IPS-18c (cell line): ENCODE measurements at regions not wholly inside any gene's neighbourhood (a gene's known extent, or its start where the extent isn't known, plus 50 kb on each side); places are given as distances from the start of the nearest gene placed in this dataset.

Source experiments
- H3K4me3 ChIP-seq: 2 replicates; pipeline ENCODE4 v1.7.0; 2013; ENCODE audit warnings: low read depth, mild to moderate bottlenecking, low read length, moderate library complexity; ENCODE audit not compliant: insufficient read depth
- H3K9me3 ChIP-seq: one replicate; pipeline ENCODE4 v1.6.1; 2013; ENCODE audit warnings: mild to moderate bottlenecking, low read length, moderate library complexity; ENCODE audit not compliant: control insufficient read depth, insufficient read depth

- H3K4me3 ChIP-seq: no peak overlapping the region
- H3K9me3 ChIP-seq: no peaks in the 10 kb centered on the region
Observed at GRCh38 chr13:74586847-74587246, 452.6 kb upstream of the KLF12 start.

- no peaks in the 10 kb centered on the region for H3K9me3 ChIP-seq
- no peak overlapping the region for H3K4me3 ChIP-seq
Observed at GRCh38 chr13:74576420-74576819, 442.2 kb upstream of the KLF12 start.

- H3K9me3 ChIP-seq: no peaks in the 10 kb centered on the region
- H3K4me3 ChIP-seq: peak overlapping the region; percentile 39
Observed at GRCh38 chr13:74575729-74576125, 441.5 kb upstream of the KLF12 start.

- H3K4me3 ChIP-seq: peak overlapping the region; percentile 39
Observed at GRCh38 chr13:74574964-74575728, 440.9 kb upstream of the KLF12 start.

GRCh38 chr13:74573654-74574053, 439.4 kb upstream of the KLF12 start:
- no peaks in the 10 kb centered on the region for H3K9me3 ChIP-seq
- H3K4me3 ChIP-seq: no peak overlapping the region

More at GRCh38 chr13:74574964-74575728, 440.9 kb upstream of the KLF12 start:
- H3K9me3 ChIP-seq: no peaks in the 10 kb centered on the region

- Histone ChIP-seq H3K4me3 (no peak overlapping the region), H3K9me3 (no peaks in the 10 kb centered on the region)
Observed at GRCh38 chr13:74571811-74572210, 437.6 kb upstream of the KLF12 start.

- no peak overlapping the region for H3K4me3 ChIP-seq
- no peaks in the 10 kb centered on the region for H3K9me3 ChIP-seq
Observed at GRCh38 chr13:74570834-74571233, 436.6 kb upstream of the KLF12 start.

GRCh38 chr13:74570046-74570445, 435.8 kb upstream of the KLF12 start:
- Histone ChIP-seq H3K4me3 (no peak overlapping the region), H3K9me3 (no peaks in the 10 kb centered on the region)

- Histone ChIP-seq H3K9me3 (no peaks in the 10 kb centered on the region), H3K4me3 (no peak overlapping the region)
Observed at GRCh38 chr13:74569251-74569650, 435.0 kb upstream of the KLF12 start.

- H3K4me3 ChIP-seq: no peak overlapping the region
- no peaks in the 10 kb centered on the region for H3K9me3 ChIP-seq
Observed at GRCh38 chr13:74567485-74567884, 433.3 kb upstream of the KLF12 start.

- no peaks in the 10 kb centered on the region for H3K9me3 ChIP-seq
- no peak overlapping the region for H3K4me3 ChIP-seq
Observed at GRCh38 chr13:74562381-74562780, 428.2 kb upstream of the KLF12 start.

GRCh38 chr13:74561155-74561554, 427.0 kb upstream of the KLF12 start:
- H3K4me3 ChIP-seq: no peak overlapping the region
- no peaks in the 10 kb centered on the region for H3K9me3 ChIP-seq

- Histone ChIP-seq H3K9me3 (no peaks in the 10 kb centered on the region), H3K4me3 (no peak overlapping the region)
Observed at GRCh38 chr13:74560325-74560724, 426.1 kb upstream of the KLF12 start.

GRCh38 chr13:74557870-74558269, 423.7 kb upstream of the KLF12 start:
- H3K4me3 ChIP-seq: no peak overlapping the region
- no peaks in the 10 kb centered on the region for H3K9me3 ChIP-seq

- Histone ChIP-seq H3K9me3 (no peaks in the 10 kb centered on the region), H3K4me3 (no peak overlapping the region)
Observed at GRCh38 chr13:74555651-74556420, 421.6 kb upstream of the KLF12 start.

GRCh38 chr13:74555276-74555625, 421.0 kb upstream of the KLF12 start:
- Histone ChIP-seq H3K4me3 (no peak overlapping the region), H3K9me3 (no peaks in the 10 kb centered on the region)

- no peak overlapping the region for H3K4me3 ChIP-seq
- H3K9me3 ChIP-seq: no peaks in the 10 kb centered on the region
Observed at GRCh38 chr13:74554569-74555275, 420.5 kb upstream of the KLF12 start.

- no peaks in the 10 kb centered on the region for H3K9me3 ChIP-seq
- no peak overlapping the region for H3K4me3 ChIP-seq
Observed at GRCh38 chr13:74550039-74550438, 415.8 kb upstream of the KLF12 start.
